ENCODE measurements at regions not wholly inside any gene's neighbourhood (a gene's known extent, or its start where the extent isn't known, plus 50 kb on each side); places are given as distances from the start of the nearest gene placed in this dataset.

DNA sequence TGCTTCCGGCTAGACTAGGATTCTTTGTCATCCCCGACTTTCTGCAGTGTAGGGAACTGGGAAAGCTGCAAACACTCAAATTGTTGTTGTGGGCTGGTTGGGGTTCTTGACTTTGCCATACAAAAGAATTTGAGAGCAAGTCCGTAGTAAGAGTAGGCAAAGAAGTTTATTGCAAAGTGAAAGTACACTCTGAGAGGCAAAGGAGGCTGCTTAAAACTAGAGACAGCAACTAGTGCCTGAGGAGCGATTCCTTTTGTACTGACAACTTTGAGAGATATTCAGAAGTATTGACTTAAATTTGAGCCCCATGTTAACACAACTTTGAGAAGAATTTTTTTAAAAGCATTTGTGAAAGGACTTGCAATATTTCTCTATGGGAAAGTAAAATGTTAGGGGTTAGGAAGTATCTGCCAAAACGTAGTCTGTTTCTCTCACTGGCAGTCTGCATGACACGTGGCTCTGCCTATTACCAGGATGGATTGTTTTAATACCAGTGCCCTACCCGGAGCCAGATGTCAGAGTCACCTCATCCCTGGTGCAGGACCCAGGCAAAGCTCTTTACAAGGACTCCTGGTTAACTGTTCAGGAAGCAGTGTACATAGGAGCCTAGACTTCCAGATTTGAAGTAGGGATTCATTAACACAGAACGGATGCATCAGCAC, 85.0 kb upstream of the CLPB start:
- DNase-seq (ENCODE audit: low spot score) = no peak
- ATAC-seq (ENCODE audit: low FRiP score) = peak; percentile 45
- TF ChIP-seq, protein P1, sequence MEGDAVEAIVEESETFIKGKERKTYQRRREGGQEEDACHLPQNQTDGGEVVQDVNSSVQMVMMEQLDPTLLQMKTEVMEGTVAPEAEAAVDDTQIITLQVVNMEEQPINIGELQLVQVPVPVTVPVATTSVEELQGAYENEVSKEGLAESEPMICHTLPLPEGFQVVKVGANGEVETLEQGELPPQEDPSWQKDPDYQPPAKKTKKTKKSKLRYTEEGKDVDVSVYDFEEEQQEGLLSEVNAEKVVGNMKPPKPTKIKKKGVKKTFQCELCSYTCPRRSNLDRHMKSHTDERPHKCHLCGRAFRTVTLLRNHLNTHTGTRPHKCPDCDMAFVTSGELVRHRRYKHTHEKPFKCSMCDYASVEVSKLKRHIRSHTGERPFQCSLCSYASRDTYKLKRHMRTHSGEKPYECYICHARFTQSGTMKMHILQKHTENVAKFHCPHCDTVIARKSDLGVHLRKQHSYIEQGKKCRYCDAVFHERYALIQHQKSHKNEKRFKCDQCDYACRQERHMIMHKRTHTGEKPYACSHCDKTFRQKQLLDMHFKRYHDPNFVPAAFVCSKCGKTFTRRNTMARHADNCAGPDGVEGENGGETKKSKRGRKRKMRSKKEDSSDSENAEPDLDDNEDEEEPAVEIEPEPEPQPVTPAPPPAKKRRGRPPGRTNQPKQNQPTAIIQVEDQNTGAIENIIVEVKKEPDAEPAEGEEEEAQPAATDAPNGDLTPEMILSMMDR (IDR thresholded peaks at IDR 0.05) = no peak

- TF ChIP-seq, protein P1 (IDR thresholded peaks at IDR 0.05) = no peak
- DNase-seq (ENCODE audit: low spot score) = no peak
- ATAC-seq (ENCODE audit: low FRiP score) = no peak
Measured at GRCh38 chr11:72514331-72514730, 80.0 kb upstream of the CLPB start.

- DNase-seq (ENCODE audit: low spot score) = no peak
- no peak for ATAC-seq (ENCODE audit: low FRiP score)
- TF ChIP-seq, protein P1 (IDR thresholded peaks at IDR 0.05) = no peak
Measured at GRCh38 chr11:72513411-72513810, 79.1 kb upstream of the CLPB start.

DNA sequence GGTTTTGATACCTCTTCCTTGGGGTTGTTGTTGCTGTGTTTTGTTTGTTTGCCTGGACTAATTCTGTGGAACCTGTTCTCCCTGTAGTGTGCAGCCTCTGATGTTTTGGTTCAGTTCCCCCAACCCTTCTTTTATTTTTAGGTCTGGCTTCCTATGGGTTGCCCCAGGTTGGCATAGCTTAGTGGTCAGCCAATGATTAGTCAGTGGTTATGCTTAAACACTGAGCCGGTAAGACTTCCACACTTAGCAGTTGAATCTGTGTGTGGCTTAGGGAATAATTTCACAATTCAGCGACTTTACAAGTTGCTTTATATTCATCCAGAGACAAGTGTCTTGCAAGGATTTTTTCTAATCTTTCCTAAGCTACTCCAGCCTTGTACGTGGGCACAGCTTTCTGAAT, 78.6 kb upstream of the CLPB start:
- DNase-seq (ENCODE audit: low spot score) = no peak
- TF ChIP-seq, protein P1 (IDR thresholded peaks at IDR 0.05) = no peak
- no peak for ATAC-seq (ENCODE audit: low FRiP score)

GRCh38 chr11:72511393-72512047, 77.2 kb upstream of the CLPB start:
- ATAC-seq (ENCODE audit: low FRiP score) (no peak), DNase-seq (ENCODE audit: low spot score) (no peak)
- TF ChIP-seq, protein P1 (IDR thresholded peaks at IDR 0.05) = no peak

DNA sequence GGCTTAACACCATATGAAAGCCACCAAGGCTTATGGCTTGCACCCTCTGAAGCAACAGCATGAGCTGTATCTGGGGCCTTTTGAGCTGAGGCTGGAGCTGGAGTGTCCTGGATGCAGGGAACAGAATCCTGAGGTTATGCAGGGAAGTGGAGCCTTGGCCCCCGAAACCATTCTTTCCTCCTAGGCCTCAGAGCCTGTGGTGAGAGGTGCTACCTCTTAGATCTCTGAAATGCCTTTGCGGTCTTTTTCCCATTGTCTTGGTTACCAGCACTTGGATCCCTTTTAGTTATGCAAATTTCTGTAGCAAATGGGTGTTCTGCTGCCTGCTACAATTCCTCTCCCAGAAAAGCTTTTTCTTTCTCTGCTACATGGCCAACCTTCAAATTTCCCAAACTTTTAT, 72.7 kb upstream of the CLPB start:
- DNase-seq (ENCODE audit: low spot score) (no peak), ATAC-seq (ENCODE audit: low FRiP score) (no peak)
- TF ChIP-seq, protein P1 (IDR thresholded peaks at IDR 0.05) = no peak

GRCh38 chr11:72497731-72498130, 63.4 kb upstream of the CLPB start:
- DNase-seq (ENCODE audit: low spot score) (no peak), ATAC-seq (ENCODE audit: low FRiP score) (no peak)
- TF ChIP-seq, protein P1 (IDR thresholded peaks at IDR 0.05) = no peak
